NCI-H1436 (cell line): ENCODE measurements at regions not wholly inside any gene's neighbourhood (a gene's known extent, or its start where the extent isn't known, plus 50 kb on each side); places are given as distances from the start of the nearest gene placed in this dataset.
"Not testable (repeated sequence)": the region's sequence is repeated elsewhere in the genome, so short reads cannot be mapped to it uniquely, and the experiment has no call there.

Experiments
- DNase-seq: peaks from one replicate; lab custom pipeline; 2025; lab: John Stamatoyannopoulos, UW

DNA sequence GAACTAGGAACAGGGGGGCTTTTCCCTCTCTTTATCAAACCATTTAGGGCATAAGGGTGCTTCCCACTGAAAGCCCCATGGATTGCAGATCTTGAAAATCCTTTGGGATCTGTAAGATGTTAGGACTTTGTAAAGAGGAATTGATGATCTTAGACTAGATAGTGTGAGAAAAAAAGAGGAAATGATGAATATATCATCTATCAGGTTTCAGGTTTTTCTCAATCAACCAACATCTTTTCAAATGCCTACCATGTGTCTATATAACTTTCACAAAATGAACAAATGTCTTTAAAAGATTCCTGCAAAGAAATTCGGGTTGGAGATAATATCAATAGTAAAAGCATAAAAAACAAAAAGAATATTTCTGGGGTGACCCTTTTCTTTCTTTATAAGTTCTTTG lies 50.1 kb downstream of the KCNC4 start:
- no peak for DNase-seq

DNA sequence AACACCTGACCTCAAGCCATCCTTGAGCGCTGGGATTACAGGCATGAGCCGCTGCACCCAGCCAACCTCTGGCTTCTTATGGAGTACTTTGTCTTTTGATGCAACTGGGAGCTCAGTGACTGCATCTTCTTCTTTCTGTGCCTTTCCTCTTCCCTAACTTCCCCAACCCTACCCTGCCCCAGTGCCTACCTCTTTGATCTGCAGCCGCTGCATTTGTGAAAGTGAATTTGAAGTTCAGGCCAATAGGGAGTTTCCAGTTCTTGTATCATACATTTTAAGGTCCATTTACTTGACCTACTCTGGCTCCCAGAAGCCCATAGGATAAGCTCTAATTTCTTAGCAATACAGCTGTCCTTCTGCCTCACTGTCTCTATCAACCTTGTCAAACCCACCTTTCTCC lies 52.2 kb downstream of the KCNC4 start:
- no peak for DNase-seq

DNA sequence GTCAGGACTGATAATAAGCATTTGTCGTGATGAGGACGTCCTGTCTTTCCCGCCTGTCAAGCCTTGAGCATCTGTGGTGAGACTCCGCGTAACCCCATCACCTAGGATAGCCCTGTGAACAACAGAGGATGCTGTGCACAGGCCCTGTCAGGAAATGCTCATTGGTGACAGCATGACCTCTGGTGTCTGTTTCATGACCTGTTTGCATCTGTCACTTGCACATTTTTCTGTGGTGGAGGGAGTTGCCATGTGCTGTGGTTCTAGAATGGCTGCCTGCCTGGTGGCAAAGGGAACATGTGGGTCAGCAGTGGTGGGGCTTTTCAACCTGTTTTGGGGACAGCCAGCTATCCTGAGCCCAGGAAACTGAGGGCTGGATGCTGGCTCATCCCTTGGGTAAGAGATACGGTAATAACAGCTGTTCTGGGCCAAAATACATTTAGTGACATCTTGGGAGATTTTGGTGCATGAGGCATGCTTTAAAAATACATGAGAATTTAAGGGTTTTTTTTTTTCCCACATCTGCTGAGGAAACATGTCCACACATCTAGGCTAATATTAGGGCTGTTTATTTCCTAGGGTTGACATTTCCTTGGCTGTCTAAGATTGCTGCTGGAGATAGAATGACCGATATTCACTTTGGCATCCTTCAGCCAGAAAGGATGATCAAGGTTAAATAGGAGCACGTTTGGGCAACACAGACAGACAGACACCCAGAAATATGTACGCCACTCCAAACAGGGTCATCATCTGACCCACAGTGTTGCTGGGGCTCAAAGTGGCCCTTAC lies 52.9 kb downstream of the KCNC4 start:
- DNase-seq = no peak

GRCh38 chr1:110264430-110264829 lies 54.3 kb downstream of the KCNC4 start:
- DNase-seq = no peak

DNA sequence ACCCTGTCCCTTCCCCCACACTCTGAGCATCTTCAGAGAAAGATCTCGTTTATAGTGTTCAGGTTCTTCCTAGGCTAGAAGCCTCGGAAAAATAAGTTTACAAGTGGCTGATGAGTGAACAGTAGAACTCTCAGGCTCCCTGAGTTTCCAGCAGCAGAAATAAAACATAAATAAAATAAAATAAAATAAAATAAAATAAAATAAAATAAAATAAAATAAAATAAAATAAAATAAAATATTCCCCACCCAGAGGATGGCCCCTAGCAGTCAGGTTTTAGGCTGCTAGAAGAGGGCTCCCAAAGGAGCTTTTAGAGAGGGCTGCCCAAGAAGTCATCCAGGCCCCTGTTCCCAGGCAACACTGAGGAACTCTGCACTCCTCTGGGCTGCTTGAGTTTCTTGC lies 55.1 kb downstream of the KCNC4 start:
- DNase-seq = no peak

DNA sequence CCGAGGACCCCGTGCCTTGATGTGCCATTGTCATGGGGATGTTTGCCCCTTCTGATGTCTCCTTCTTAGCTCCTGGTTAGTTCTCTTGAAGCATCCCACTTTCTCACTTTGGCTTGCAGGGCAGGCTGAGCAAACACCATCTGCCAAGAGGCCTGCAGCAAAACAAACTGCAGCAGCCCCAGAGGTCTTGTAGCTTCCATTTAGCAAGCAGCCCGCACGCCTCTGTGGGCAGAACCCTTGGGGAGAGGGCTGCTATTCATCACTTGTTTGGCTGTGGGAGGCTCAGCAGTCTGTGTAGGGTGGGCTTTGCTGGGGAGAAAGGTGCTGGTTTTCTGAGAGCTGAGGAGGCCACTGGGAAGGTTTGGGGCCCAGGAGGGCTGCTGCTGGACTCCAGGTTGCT lies 56.7 kb downstream of the KCNC4 start:
- no peak for DNase-seq

- no peak for DNase-seq
Measured at GRCh38 chr1:110267260-110267659, 57.1 kb downstream of the KCNC4 start.

DNA sequence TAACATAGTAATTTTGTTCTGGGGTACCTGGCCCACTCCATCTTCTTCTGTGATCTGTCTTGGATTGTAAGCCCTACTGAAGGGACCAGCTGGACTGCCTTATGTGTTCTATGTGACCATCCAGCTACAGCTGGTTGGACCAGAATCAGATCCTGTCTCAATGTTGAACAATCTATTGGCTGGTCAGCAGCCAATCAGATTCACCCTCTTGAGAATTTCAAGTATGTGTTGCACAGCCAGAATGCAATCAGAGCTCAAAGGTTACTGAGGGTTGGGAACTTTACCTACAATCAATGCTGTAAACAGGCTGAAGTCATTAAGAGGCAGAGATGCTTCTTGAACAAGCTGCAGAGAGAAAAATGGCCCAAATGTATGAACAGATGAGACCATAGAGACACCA lies 61.9 kb downstream of the KCNC4 start:
- DNase-seq = no peak

DNA sequence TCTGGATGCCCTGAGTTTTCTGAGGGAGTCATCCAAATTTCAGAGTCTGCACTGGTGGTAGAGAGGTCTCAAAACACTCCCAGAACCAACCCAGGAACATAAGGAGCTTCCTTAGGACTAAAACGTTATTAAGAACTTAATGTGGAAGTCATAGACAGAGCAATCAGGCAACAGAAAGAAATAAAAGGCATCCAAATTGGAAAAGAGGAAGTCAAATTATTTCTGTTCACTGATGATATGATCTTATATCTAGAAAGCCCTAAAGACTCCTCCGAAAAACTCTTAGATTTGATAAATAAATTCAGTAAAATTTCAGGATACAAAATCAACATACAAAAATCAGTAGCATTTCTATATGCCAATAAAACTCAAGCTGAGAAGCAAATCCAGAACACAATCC lies 63.7 kb downstream of the KCNC4 start:
- not testable (repeated sequence) for DNase-seq

DNA sequence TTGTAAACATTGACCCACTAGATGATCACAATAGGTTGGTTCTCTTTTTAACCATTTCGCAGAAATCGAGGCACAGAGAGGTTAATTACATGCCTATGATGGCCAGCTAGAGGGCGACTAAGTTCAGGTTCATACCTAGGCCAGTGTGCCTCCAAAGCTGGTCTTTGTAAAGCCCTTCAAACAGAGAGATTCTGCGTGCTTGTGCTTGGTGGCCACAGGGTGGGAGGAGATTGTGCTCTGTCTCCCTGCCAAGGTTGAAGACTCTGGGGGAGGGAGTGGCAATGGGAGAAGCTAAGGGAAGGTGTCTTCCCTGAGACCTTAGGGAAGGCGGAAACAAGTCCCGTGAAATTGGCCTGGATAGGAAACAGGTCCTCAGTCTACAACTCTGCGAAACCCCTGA lies 59.1 kb upstream of the RBM15 start:
- DNase-seq = no peak

DNA sequence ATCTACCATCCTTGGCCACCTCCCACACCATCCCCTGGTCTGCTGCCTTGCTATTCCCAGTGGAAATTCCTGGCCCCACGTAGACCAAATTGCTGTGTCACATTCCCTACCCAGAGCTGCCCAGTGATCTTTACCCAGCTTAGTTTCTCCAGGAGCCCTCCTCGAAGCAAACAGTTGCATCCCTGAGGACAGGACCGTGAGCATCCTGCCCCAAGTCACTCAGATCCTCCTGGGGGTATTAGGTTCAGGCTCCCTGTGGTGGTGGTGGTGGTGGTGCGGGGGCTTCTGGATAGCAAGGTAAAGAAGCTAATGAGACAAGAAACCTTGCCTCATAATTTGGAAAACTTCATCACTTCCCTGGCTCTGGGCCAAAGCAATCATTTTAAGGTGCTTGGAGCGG lies 58.4 kb upstream of the RBM15 start:
- DNase-seq = no peak

DNA sequence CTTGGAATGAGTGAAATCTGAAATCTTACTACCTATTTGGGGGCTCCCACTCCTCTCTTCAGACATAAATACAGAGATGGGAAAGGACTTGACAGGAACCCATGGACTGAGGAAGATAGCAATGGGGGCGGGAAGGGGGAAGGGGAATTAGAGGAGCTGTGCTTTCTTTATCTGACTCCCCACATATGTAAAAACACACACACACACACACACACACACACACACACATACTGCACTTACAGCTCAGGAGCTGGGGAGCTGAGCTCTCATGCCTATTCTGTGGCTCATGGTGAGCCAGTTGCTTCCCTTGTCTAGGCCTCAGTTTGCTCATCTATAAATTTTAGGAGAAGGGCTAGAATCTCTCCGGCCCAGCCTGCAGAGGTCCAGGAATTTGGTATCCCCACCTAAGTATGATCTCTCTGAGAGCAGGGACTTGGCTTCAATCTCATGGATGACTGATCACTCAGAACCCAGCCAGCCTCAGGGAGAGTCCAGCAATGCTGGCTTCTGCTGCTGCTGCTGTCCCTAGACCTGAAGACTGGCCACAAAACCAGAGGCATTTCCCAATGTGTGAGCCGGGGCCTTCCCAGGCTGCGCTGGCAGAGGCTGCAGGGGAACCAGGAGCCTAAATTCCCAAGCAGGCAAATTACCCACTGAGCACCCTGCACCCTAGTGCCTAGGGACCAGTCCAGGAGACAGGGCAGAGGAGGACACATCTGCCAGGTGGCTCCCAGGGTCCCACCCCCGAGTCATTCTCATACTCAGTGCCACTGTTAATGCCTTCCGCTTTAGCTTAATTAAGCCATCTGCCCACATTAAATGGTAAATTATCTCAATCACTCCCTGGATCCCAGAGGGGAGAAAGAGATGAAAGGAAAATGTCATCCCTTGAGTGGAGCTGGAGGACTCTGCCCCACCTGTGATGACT lies 57.5 kb upstream of the RBM15 start:
- peak; percentile 89 for DNase-seq

GRCh38 chr1:110282395-110282794 lies 56.8 kb upstream of the RBM15 start:
- DNase-seq = no peak

DNA sequence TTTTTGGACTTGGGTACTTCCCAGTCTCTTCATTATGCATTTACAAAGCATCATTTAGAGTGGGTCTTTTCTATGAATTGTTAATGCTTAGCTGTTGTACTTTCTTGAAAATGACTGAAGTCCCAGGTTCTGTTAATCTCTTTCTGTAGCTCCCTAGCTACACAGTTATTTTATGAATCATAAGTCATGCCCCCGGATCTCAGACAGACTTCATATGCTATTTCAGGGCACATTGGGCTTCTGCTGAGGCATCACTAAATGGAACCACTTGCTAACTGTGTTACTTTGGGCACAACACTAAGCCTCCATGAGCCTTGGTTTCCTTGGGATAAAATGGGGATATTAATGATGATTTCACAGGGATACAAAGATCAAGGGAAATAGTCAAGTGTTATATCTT lies 55.5 kb upstream of the RBM15 start:
- DNase-seq = no peak

- no peak for DNase-seq
Measured at GRCh38 chr1:110285316-110285715, 53.9 kb upstream of the RBM15 start.

GRCh38 chr1:110286564-110286963 lies 52.6 kb upstream of the RBM15 start:
- no peak for DNase-seq

- no peak for DNase-seq
Measured at GRCh38 chr1:110288111-110288510, 51.1 kb upstream of the RBM15 start.
